ENCODE measurements at regions not wholly inside any gene's neighbourhood (a gene's known extent, or its start where the extent isn't known, plus 50 kb on each side); places are given as distances from the start of the nearest gene placed in this dataset.
"Not testable (repeated sequence)": the region's sequence is repeated elsewhere in the genome, so short reads cannot be mapped to it uniquely, and the experiment has no call there.

DNA sequence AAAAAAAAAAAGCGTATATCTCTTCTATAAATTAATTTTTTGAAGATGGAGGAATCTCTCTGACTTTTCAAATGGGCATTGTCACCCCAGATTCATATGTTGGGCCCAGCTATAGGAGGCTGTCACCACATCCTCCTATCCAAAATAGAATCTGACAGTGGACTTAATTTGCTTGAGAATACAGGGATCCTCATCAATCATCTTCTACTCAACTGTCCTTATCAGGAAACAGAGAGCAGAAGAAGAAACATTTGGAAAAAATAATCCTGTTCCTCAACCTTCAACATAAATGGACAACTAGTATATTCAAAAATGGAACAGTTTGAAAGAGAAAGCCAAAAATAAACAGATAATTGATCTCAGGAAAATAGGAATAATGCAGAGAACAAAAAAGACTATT lies 725.4 kb upstream of the INTU start:
- no peak overlapping the region for H3K4me3 ChIP-seq (ENCODE audit: low read depth, low read length)
- no peak for DNase-seq (ENCODE audit: low read depth)

DNA sequence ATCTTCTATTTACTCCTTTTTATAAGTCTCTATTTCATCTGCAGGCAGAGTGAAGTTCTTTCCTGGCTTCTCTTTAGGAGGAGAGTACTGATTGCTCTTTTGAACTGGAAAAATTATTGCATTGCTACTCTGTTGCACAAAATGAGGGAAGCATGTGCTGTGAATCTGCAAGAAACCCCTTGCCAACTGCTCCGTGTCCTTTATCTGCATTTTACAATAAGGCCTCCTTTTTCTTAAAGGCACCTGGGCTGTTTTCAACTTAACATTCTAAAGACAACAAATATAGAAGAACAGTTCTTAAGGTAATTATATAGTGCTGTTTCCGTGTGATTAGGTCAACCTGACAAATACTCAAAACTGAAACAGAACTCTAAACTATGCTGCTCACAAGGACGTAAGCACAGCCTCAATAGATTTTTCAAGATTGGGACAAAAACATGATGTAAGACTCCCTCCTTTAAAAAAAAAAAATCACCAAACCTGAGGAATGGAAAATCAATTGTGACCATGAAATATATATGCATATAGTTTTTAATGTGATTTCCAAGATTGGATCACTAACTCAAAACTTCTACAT lies 716.6 kb upstream of the INTU start:
- H3K4me3 ChIP-seq (ENCODE audit: low read depth, low read length): no peak overlapping the region
- no peak for DNase-seq (ENCODE audit: low read depth)

DNA sequence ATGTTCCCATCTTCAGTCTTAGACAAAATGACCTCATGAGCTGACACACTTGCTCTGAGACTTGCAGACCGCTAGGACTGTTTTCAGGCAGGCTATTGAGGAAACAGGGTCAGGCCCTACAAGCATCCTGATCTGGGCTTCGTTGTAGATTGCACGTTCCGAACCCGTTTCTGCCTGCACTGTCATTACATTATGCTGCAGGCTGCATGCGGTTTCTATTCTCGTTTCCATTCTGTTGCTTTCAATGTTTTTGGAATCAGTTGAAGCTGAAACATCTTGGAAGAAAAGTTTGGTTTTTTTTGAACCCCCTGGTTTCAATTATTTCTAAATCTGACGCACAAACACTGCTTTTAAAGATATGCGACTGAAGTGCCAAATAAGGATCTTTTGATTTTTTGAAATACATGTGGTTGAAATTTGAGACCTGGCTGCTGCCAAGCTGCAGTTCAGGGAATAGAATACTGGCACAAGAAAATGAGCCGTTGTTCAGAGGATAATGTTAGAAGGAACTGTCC lies 716.1 kb upstream of the INTU start:
- DNase-seq (ENCODE audit: low read depth): peak; percentile 66
- H3K4me3 ChIP-seq (ENCODE audit: low read depth, low read length): peak overlapping the region; percentile 22

DNA sequence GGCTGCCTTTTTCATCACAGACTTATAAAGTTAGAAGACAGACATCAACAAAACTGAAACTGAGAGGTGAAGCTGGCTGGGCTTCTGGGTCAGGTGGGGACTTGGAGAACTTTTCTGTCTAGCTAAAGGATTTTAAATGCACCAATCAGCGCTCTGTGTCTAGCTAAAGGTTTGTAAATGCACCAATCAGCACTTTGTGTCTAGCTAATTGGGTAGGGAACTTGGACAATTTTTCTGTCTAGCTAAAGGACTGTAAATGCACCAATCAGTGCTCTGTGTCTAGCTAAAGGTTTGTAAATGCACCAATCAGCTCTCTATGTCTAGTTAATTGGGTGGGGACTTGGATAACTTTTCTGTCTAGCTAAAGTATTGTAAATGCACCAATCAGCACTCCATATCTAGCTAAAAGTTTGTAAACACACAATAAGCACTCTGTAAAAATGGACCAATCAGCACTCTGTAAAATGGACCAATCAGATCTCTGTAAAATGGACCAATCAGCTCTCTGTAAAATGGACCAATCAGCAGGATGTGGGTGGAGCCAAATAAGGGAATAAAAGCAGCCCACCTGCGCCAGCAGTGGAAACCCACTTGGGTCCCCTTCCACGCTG lies 710.3 kb upstream of the INTU start:
- H3K4me3 ChIP-seq (ENCODE audit: low read depth, low read length); DNase-seq (ENCODE audit: low read depth): not testable (repeated sequence)

DNA sequence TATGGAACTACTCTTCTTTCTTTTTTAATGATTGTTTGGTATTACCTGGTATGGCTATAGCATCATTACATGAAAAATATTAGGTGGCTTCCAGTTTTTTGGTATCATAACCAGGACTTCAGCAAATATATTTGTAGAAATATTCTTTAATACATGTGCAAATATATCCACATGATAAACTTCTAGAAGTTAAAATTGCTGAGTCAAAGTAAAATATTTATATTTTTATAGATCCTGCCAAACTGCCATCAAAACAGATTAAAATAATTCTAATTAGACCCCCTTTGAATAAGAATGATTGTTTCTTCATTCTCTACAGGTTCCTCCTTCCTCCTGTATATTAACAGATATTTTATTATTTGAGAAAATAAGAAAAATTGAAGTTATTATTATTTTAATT lies 708.5 kb upstream of the INTU start:
- no peak overlapping the region for H3K4me3 ChIP-seq (ENCODE audit: low read depth, low read length)
- DNase-seq (ENCODE audit: low read depth): no peak

DNA sequence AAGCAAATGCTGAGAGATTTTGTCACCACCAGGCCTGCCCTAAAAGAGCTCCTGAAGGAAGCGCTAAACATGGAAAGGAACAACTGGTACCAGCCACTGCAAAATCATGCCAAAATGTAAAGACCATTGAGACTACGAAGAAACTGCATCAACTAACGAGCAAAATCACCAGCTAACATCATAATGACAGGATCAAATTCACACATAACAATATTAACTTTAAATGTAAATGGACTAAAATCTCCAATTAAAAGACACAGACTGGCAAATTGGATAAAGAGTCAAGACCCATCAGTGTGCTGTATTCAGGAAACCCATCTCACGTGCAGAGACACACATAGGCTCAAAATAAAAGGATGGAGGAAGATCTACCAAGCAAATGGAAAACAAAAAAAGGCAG lies 702.7 kb upstream of the INTU start:
- not testable (repeated sequence) for DNase-seq (ENCODE audit: low read depth); H3K4me3 ChIP-seq (ENCODE audit: low read depth, low read length)

DNA sequence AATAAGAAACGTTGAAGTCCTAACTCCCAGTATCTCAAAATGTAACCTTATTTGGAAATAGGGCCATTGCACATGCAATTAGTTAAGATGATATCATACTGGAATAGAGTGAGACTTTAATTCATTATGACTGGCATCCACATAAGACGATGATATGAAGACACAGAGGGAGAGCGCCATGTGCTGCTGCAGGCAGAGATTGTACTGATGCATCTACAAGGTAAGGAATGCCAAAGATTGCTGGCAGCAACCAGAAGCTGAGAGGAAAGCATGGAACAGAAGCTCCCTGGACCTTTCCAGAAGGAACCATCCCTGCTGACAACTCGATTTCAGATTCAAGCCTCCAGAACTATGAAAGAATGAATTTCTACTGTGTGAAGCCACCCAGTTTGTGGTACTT lies 697.0 kb upstream of the INTU start:
- no peak for DNase-seq (ENCODE audit: low read depth)
- H3K4me3 ChIP-seq (ENCODE audit: low read depth, low read length): no peak overlapping the region

DNA sequence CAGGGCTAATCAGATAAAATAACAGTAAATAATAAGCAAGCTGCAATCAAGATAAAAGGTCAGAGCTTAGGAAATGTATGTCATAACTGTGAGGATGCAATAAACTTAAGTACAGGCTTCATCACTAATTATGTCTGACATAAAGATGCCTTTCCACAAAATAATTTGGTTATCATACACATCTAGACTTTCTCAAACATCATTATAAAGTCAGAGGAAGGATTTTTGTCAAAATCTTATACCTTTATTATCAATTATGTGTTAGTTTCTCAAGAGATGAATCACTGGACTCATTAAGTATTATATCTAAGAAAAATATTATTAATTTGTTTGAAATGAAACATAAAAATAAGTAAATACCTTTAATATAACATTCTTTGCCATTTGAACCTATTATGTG lies 695.4 kb upstream of the INTU start:
- H3K4me3 ChIP-seq (ENCODE audit: low read depth, low read length): no peak overlapping the region
- no peak for DNase-seq (ENCODE audit: low read depth)

DNA sequence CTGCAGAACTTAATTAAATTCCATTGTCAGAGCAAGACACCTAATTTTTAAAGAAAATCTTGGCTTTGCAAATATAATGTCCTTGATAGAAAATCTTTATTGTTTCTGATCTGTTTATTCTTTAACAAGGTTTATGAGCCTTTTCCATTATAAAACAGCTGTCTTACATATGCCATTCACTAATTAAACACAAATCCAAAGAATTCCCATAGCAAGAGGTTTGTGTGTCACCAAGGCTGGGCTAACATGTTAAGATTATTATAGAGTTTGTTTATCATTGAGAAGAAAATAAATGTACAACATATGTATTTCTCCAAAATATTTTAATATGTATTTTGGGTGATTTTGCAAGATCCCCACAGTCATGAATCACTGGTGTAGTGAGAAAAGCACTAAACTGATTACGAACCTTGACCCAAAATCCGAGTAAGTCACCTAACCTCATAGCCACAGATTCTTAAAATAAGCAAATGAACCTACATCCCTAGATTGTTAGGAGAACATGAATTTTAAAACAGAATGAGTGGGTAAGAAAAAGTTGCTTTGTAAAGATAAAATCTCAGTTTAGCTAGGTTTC lies 694.8 kb upstream of the INTU start:
- H3K4me3 ChIP-seq (ENCODE audit: low read depth, low read length): no peak overlapping the region
- DNase-seq (ENCODE audit: low read depth): no peak

DNA sequence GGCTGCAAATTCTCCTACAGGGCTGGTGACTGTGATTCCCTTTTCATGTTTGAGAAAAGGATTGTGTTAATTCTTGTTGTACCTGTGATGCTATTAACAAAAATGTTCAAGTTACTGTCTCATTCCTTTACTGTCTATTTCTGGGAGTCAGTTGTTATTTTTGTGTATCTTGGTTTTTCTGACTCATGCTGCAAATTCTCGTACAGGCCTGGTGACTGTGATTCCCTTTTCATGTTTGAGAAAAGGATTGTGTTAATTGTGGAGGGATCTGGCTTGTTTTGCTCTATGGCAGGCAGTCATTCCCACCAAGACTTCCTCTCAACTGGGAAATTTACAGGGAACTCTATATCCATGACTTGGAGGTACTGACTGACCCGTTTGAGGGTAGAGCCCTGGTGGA lies 693.4 kb upstream of the INTU start:
- DNase-seq (ENCODE audit: low read depth): no peak
- no peak overlapping the region for H3K4me3 ChIP-seq (ENCODE audit: low read depth, low read length)

DNA sequence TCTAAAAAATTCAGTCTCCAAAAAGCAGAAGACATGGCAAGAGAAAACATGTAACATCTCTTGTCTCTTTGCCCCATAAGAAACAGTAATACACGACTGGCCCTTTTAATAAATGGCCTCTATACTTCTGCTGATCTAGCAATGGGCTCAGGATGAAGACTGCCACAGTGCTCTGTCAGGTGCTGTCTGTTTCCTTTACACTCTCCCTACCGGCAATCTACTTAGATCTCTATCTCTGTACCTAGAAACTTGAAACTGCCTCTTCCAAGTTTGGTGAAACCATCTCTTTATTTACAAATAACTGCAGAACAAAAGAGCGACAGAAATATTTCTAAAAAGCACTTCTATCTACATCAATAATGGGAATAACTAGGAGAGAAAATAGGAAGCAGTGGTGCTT lies 685.2 kb upstream of the INTU start:
- DNase-seq (ENCODE audit: low read depth): no peak
- H3K4me3 ChIP-seq (ENCODE audit: low read depth, low read length): no peak overlapping the region

DNA sequence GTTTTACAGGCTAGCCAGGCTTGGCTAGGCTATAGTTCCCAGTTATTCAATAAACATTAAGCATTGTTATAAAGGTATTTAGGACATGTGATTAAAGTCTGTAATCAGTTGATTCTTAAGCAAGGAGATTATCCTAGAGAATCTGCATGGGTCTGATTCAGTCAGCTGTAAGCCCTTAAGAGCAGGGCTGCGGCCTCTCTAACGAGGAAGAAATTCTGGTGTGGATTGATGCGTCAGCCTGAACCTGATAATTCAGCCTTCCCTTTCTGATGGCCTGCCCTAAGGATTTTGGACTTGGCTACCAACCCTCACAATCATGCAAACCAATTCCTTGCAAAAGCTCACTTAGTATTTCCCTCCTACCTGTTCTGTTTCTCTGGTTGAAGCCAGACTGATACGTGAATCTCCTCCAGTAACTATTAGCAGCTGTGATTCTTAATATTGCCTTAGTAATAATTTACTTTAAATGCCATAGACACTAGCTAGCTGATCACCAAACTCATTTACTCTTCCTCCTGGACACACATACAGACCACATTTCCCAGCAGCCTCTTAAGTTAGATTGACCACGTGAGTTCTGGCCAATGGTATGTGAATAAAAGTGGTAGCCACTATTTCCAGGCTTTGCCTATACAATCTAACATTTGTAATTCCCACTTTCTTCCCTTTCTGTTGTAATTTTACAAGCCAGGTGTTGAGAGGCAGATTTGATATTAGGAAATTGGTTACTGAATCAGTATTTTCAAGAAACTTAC lies 678.0 kb upstream of the INTU start:
- no peak overlapping the region for H3K4me3 ChIP-seq (ENCODE audit: low read depth, low read length)
- DNase-seq (ENCODE audit: low read depth): no peak

DNA sequence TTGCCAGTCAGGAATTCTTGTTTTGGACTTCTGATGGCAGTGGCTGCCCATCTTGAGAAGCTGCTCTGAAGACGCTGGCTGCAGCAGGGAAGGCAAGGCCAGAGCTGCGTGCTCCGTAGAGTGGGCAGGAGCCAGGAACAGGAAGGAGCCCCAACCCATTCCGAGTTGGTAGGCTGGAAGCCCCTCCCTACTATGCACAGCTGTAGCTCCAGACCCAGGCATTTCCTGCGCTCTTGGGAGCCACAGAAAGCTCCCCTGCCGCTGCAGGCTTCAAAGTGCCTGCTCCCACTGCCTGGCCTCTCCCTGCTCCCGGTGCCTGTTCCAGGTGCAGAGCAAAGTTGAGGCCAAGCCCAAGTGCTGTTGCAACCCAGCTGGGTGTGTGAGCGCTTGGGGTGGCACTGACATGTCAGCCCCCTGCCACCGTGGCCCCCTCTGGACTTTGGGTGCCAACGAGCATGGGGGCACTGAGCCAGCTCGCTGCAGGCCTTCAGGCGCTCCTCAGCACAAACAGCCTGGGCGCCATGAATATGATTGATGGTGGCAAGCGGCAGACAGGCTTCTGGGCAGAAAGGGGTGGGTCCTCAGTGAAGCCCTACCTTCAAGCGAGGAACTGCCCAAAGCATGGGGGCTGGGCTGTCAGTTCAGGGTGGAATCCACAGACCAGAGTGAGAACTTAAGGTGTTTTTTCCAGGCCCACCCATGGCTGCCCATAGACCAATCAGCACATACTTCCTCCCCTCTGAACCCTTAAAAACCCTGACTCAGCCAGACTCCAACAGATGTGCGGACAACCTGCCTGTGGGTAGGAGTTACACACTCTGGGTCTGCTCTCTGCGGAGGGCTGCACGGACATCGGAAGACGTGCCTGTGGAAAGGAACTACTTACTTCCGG lies 677.2 kb upstream of the INTU start:
- H3K4me3 ChIP-seq (ENCODE audit: low read depth, low read length): no peak overlapping the region
- no peak for DNase-seq (ENCODE audit: low read depth)

DNA sequence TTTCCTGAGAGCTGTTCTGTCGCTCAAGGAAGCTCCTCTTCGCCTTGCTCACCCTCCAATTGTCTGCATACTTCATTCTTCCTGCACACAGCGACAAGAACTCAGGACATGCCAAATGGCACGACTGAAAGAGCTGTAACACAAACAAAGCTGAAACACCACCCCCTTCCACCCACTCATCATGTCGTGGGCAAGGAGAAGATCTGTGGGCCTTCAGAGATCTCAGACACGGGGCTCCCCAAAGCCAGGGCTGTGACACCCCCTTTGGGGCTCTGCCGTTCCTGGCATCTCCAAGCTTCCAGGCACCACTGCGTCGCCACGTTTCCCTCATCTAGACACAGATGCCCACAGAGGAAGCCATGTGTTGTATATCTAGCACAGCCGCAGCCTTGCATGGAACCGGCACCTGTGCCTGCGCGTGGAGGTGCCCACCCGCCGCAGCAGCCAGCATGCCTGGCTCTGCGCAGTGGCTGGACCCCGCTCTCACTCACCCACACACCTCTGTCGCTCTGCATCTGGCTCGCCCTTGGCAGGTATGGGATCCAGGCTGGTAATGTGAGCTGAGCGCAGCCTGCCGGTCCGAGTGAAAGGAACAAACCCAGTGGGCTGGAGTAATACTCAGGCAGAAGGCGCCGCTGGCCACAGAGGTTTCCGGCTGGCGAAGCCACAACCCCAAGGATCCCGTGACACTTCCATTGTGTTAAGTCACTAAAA lies 676.4 kb upstream of the INTU start:
- no peak for DNase-seq (ENCODE audit: low read depth)
- H3K4me3 ChIP-seq (ENCODE audit: low read depth, low read length): no peak overlapping the region

DNA sequence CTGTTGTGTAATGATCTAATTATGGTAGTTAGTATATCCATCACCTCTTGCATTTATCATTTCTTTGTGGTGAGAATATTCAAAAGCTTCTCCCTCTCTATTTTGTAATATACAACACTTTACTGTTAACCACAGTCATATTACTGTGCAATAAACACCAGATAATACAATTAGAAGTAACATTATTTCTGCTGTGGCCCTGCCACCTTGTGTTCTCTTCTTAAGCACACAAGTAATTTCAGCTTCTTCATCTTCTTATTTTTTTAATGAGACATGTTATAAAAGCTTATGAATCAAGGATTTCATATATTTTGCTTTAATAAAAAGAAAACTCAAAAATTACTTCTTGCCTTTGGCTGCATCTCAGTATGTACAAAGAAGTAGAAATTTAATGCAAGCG lies 675.2 kb upstream of the INTU start:
- H3K4me3 ChIP-seq (ENCODE audit: low read depth, low read length): no peak overlapping the region
- no peak for DNase-seq (ENCODE audit: low read depth)

DNA sequence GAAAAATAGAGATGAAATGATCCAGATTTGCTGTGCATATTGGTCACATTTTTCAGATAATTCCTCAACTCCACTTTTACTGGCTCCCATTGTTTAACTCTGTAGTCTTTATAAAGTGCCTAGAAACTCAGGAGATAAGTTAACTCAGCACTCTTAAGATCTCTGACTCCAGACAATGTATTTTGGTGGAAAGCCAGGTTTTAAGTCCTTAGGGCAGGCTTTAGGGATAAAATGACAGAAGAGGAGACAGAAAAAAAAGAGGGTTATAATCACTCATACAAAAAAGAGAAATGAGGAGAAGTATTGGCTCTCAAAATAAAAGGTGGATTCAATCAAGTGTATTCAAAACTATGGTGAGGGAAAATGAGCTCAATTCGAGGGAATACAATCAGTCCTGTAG lies 674.8 kb upstream of the INTU start:
- DNase-seq (ENCODE audit: low read depth): no peak
- no peak overlapping the region for H3K4me3 ChIP-seq (ENCODE audit: low read depth, low read length)

DNA sequence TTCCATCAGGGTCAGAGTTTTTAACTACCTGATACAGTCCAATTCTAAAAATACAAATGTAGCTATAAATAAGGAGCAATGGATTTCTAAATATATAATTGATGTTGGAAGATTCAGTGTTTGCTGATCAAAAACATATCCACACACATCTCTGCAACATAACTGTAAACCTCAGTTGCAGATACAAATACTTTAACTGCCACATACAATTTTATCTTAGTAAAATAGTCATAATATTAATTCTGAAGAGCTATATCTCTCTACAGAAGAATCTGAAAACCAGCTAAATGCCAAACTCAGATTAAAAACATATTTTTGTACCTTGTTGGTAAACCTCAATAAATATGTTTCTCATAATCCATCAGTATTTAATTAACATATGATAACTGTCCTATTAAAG lies 674.3 kb upstream of the INTU start:
- DNase-seq (ENCODE audit: low read depth): no peak
- no peak overlapping the region for H3K4me3 ChIP-seq (ENCODE audit: low read depth, low read length)

DNA sequence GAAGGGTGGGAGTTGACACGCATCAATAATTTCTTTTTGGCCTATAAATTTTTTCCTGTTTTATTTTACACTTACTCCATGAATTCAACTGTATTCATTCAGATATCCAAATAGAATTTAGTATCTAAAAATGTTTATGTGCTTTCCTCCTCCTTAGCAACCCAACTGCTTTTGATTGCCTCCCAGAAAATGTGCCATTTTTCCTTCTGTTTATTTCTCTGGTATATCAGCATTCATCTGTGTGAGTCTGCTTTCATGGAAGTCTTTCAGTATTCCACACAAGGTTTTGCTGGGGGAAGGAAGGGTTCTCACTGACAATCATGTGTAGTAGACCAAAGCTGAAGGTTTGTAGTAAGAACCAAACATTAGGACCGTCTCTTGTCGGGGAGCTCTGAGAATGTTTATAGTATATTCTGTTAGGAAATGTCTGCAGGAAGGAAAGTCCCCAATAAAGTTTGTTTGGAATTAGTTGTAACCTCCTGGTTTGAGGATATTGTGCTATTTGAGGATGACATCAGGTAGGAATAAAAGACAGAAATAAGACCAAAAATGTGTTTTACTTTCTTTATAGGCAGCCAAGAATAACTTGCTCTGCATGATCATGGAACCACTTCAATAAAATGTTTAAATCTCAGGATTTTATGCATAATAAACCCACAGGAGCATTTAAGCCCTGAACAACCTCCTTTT lies 673.6 kb upstream of the INTU start:
- no peak for DNase-seq (ENCODE audit: low read depth)
- no peak overlapping the region for H3K4me3 ChIP-seq (ENCODE audit: low read depth, low read length)

DNA sequence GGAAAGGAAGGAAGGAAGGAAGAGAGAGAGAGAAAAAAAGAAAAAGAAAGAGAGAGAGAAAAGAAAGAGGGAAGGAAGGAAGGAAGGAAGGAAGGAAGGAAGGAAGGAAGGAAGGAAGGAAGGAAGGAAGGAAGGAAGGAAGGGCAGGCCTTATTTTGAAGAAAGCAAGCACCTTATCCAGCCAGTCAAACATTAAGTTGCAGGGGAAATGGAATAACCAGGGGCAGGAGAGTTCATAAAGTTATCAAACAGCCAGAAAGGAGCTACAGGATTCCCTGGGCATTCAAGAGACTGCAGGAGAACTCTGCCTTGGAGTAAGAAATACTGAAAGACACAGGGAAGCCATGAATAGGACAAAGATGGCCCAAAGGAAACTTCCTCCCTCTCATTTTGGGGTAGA lies 672.0 kb upstream of the INTU start:
- DNase-seq (ENCODE audit: low read depth): no peak
- no peak overlapping the region for H3K4me3 ChIP-seq (ENCODE audit: low read depth, low read length)
